ENCODE measurements at regions not wholly inside any gene's neighbourhood (a gene's known extent, or its start where the extent isn't known, plus 50 kb on each side); places are given as distances from the start of the nearest gene placed in this dataset.

DNA sequence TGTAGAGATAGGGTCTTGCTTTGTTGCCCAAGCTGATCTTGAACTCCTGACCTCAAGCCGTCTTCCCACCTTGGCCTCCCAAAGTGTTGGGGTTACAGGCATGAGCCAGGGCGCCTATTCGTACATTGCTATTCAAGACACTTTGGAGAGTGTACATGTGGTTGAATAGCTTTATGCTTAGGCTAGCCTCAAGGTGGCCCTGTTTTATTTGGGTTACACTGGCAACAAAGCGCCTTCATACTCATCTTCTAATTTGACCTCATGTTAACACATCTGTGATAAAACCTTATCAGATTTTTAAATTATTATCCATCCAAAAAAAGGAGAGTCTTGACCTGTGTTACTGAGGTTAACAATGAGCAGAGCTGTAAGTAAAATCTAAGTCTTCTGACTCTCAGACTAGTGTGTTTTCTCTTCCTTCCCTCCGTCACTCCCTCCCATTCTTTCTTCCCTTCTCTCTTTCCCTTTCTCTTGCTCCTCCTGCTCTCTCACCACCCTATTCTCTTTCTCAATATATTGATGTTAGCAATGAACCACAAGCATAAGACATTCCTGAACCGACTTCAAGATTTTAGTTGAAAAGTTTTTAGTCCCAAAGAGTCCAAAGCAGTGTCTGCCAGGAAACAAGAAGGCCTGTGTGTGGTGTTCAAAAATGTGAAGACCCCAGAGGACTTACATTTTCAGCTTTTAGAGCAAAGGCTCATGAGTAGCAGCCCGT, 603.7 kb upstream of the CFAP20DC start:
- TF ChIP-seq, protein P1, sequence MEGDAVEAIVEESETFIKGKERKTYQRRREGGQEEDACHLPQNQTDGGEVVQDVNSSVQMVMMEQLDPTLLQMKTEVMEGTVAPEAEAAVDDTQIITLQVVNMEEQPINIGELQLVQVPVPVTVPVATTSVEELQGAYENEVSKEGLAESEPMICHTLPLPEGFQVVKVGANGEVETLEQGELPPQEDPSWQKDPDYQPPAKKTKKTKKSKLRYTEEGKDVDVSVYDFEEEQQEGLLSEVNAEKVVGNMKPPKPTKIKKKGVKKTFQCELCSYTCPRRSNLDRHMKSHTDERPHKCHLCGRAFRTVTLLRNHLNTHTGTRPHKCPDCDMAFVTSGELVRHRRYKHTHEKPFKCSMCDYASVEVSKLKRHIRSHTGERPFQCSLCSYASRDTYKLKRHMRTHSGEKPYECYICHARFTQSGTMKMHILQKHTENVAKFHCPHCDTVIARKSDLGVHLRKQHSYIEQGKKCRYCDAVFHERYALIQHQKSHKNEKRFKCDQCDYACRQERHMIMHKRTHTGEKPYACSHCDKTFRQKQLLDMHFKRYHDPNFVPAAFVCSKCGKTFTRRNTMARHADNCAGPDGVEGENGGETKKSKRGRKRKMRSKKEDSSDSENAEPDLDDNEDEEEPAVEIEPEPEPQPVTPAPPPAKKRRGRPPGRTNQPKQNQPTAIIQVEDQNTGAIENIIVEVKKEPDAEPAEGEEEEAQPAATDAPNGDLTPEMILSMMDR (IDR thresholded peaks at IDR 0.05; ENCODE audit: insufficient read depth, low read depth, low read length), result no peak
- TF ChIP-seq EZH2 (IDR thresholded peaks at IDR 0.05; ENCODE audit: insufficient read depth, low read length), result no peak
- no peak overlapping the region for H3K27ac Mint-ChIP-seq (ENCODE audit: unreplicated experiment)
- no peaks in the 10 kb centered on the region for H3K4me1 Mint-ChIP-seq (ENCODE audit: low read depth, unreplicated experiment)
- H3K9me3 Mint-ChIP-seq (ENCODE audit: unreplicated experiment), result peaks cover 20% of the 10 kb centered on the region
- no peaks in the 10 kb centered on the region for H4K20me1 ChIP-seq (ENCODE audit: insufficient read depth, low read length)
- no peak overlapping the region for H2AFZ ChIP-seq (ENCODE audit: low read depth, low read length)
- DNase-seq (ENCODE audit: low read depth), result no peak
- no peak overlapping the region for H3K27ac ChIP-seq (ENCODE audit: low read depth, low read length)
- H3K4me2 ChIP-seq (ENCODE audit: low read length), result peak overlapping the region; percentile 23
- H3K36me3 ChIP-seq (ENCODE audit: insufficient read depth, low read length), result no peaks in the 10 kb centered on the region
- H3K36me3 Mint-ChIP-seq (ENCODE audit: low read depth, unreplicated experiment), result no peaks in the 10 kb centered on the region
- no peak for FAIRE-seq
- H3K9ac ChIP-seq (ENCODE audit: low read length), result no peak overlapping the region
- no peaks in the 10 kb centered on the region for H3K27me3 Mint-ChIP-seq (ENCODE audit: low read depth, unreplicated experiment)
- no peaks in the 10 kb centered on the region for H3K4me1 ChIP-seq (ENCODE audit: insufficient read depth, low read length)
- H3K9me3 ChIP-seq (ENCODE audit: insufficient read depth, low read depth, low read length), result no peaks in the 10 kb centered on the region
- H3K79me2 ChIP-seq (ENCODE audit: insufficient read depth, low read length), result no peaks in the 10 kb centered on the region
- no peak overlapping the region for H3K4me3 Mint-ChIP-seq (ENCODE audit: unreplicated experiment)
- H3K27me3 ChIP-seq (ENCODE audit: insufficient read depth, low read length), result peaks cover 4% of the 10 kb centered on the region
- H3K4me3 ChIP-seq (ENCODE audit: insufficient read depth, low read depth, low read length), result no peak overlapping the region

GRCh38 chr3:59644479-59645402, 594.9 kb upstream of the CFAP20DC start:
- Histone ChIP-seq H3K9me3 (ENCODE audit: insufficient read depth, low read depth, low read length) (no peaks in the 10 kb centered on the region), H3K79me2 (ENCODE audit: insufficient read depth, low read length) (no peaks in the 10 kb centered on the region), H3K4me3 (ENCODE audit: insufficient read depth, low read depth, low read length) (no peak overlapping the region), H3K27me3 (ENCODE audit: insufficient read depth, low read length) (peaks cover 4% of the 10 kb centered on the region), H4K20me1 (ENCODE audit: insufficient read depth, low read length) (no peaks in the 10 kb centered on the region), H3K4me1 (ENCODE audit: insufficient read depth, low read length) (no peaks in the 10 kb centered on the region), H2AFZ (ENCODE audit: low read depth, low read length) (no peak overlapping the region), H3K4me2 (ENCODE audit: low read length) (no peak overlapping the region), H3K9ac (ENCODE audit: low read length) (no peak overlapping the region), H3K27ac (ENCODE audit: low read depth, low read length) (no peak overlapping the region), H3K36me3 (ENCODE audit: insufficient read depth, low read length) (no peaks in the 10 kb centered on the region)
- Mint-ChIP-seq H3K27ac (ENCODE audit: unreplicated experiment) (no peak overlapping the region), H3K4me3 (ENCODE audit: unreplicated experiment) (no peak overlapping the region), H3K36me3 (ENCODE audit: low read depth, unreplicated experiment) (no peaks in the 10 kb centered on the region), H3K9me3 (ENCODE audit: unreplicated experiment) (peaks cover 17% of the 10 kb centered on the region), H3K4me1 (ENCODE audit: low read depth, unreplicated experiment) (no peaks in the 10 kb centered on the region), H3K27me3 (ENCODE audit: low read depth, unreplicated experiment) (peaks cover 10% of the 10 kb centered on the region)
- DNase-seq (ENCODE audit: low read depth), result no peak
- FAIRE-seq, result no peak
- TF ChIP-seq EZH2 (IDR thresholded peaks at IDR 0.05; ENCODE audit: insufficient read depth, low read length), result no peak
- TF ChIP-seq, protein P1 (IDR thresholded peaks at IDR 0.05; ENCODE audit: insufficient read depth, low read depth, low read length), result no peak
